NCI-H526 treated with DMSO at 0.1 percent for 48 hours (cell line): ENCODE measurements at regions not wholly inside any gene's neighbourhood (a gene's known extent, or its start where the extent isn't known, plus 50 kb on each side); places are given as distances from the start of the nearest gene placed in this dataset.
"Not testable (repeated sequence)": the region's sequence is repeated elsewhere in the genome, so short reads cannot be mapped to it uniquely, and the experiment has no call there.

Experiments used
- DNase-seq: peaks from one replicate; lab custom pipeline; 2025; lab: John Stamatoyannopoulos, UW

GRCh38 chr16:25637236-25637635, 54.5 kb upstream of the HS3ST4 start:
- DNase-seq = no peak

- no peak for DNase-seq
Observed at GRCh38 chr16:25636662-25637061, 55.1 kb upstream of the HS3ST4 start.

GRCh38 chr16:25635454-25635853, 56.3 kb upstream of the HS3ST4 start:
- no peak for DNase-seq

- no peak for DNase-seq
Observed at GRCh38 chr16:25633549-25633948, 58.2 kb upstream of the HS3ST4 start.

- DNase-seq = no peak
Observed at GRCh38 chr16:25628766-25629165, 63.0 kb upstream of the HS3ST4 start.

- no peak for DNase-seq
Observed at GRCh38 chr16:25627641-25628040, 64.1 kb upstream of the HS3ST4 start.

- DNase-seq = no peak
Observed at GRCh38 chr16:25626172-25626571, 65.6 kb upstream of the HS3ST4 start.

GRCh38 chr16:25625620-25626019, 66.1 kb upstream of the HS3ST4 start:
- peak; percentile 95 for DNase-seq

GRCh38 chr16:25614716-25615265, 77.0 kb upstream of the HS3ST4 start:
- DNase-seq = no peak

- no peak for DNase-seq
Observed at GRCh38 chr16:25613931-25614330, 77.8 kb upstream of the HS3ST4 start.

GRCh38 chr16:25608002-25608401, 83.8 kb upstream of the HS3ST4 start:
- no peak for DNase-seq

GRCh38 chr16:25606069-25606468, 85.7 kb upstream of the HS3ST4 start:
- no peak for DNase-seq

- no peak for DNase-seq
Observed at GRCh38 chr16:25605381-25605780, 86.4 kb upstream of the HS3ST4 start.

- DNase-seq = not testable (repeated sequence)
Observed at GRCh38 chr16:25601306-25601705, 90.5 kb upstream of the HS3ST4 start.

- no peak for DNase-seq
Observed at GRCh38 chr16:25596194-25596593, 95.6 kb upstream of the HS3ST4 start.

GRCh38 chr16:25593260-25593659, 98.5 kb upstream of the HS3ST4 start:
- DNase-seq = no peak

- no peak for DNase-seq
Observed at GRCh38 chr16:25587783-25588182, 104.0 kb upstream of the HS3ST4 start.

GRCh38 chr16:25586826-25587225, 104.9 kb upstream of the HS3ST4 start:
- no peak for DNase-seq

- DNase-seq = no peak
Observed at GRCh38 chr16:25585526-25585925, 106.2 kb upstream of the HS3ST4 start.

- DNase-seq = peak; percentile 69
Observed at GRCh38 chr16:25580041-25580440, 111.7 kb upstream of the HS3ST4 start.

GRCh38 chr16:25575363-25575762, 116.4 kb upstream of the HS3ST4 start:
- no peak for DNase-seq

- no peak for DNase-seq
Observed at GRCh38 chr16:25571712-25572111, 120.0 kb upstream of the HS3ST4 start.

- no peak for DNase-seq
Observed at GRCh38 chr16:25570131-25570530, 121.6 kb upstream of the HS3ST4 start.

- DNase-seq = no peak
Observed at GRCh38 chr16:25568991-25569390, 122.8 kb upstream of the HS3ST4 start.

- no peak for DNase-seq
Observed at GRCh38 chr16:25566183-25566582, 125.6 kb upstream of the HS3ST4 start.
